NCI-H774 (cell line): ENCODE measurements at regions not wholly inside any gene's neighbourhood (a gene's known extent, or its start where the extent isn't known, plus 50 kb on each side); places are given as distances from the start of the nearest gene placed in this dataset.
"Not testable (repeated sequence)": the region's sequence is repeated elsewhere in the genome, so short reads cannot be mapped to it uniquely, and the experiment has no call there.

Source experiments
- DNase-seq: peaks from one replicate; lab custom pipeline; 2025; lab: John Stamatoyannopoulos, UW

DNA sequence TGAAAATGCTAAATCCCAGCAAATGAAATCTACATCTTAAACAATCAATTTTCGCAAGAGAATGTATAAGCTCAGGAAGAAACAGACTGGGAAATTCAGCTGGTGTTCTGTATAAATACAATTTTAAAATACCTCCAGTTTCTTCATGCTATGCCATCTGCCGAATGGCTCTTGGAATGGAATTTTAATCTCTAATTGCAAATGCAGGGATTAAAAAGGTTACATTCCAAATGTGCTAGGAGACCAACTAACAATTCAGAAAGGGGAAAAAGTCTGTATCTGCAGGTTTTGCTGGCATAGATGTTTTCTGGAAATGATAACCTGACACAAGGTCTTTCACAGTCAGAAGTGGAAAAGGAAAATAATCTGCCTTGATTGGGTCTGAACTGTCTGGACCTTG lies 379.7 kb downstream of the MAT2B start:
- DNase-seq, result no peak

DNA sequence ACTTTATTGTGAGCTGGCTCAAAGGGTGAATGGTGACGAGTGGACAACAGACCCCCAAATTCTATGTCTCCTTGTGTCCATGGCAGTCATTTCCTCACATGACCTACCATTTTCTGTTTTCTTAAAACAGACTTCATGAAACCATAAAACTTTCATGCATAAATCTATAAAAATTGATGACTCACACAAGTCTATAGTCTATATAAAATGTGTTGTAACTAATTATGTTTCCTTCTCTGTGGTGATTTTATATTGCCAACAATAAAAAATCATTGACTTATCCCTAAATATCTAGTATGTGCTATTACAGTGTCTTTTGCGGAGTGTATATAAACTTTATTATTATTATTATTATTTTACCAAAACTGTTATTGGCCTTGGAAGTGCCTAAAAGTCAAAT lies 382.4 kb downstream of the MAT2B start:
- DNase-seq, result no peak

DNA sequence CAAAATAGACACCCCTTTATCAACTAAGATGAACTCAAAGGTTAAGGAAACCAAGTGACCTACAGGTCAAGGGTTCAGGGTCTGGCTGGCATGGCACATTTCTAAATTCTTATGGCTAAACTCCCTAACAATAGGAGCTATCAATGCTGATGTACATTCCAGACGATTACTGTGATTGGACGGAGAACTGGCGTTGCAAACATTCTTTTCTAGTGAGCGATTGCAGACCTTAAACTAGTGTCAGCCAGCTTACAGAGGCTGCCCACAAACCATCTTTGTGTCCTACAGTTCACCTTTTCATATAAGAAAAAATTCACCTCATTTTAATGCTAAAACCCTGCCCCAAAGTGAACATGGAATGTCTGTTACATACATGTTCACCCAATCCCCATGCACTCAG lies 382.9 kb downstream of the MAT2B start:
- DNase-seq, result no peak

DNA sequence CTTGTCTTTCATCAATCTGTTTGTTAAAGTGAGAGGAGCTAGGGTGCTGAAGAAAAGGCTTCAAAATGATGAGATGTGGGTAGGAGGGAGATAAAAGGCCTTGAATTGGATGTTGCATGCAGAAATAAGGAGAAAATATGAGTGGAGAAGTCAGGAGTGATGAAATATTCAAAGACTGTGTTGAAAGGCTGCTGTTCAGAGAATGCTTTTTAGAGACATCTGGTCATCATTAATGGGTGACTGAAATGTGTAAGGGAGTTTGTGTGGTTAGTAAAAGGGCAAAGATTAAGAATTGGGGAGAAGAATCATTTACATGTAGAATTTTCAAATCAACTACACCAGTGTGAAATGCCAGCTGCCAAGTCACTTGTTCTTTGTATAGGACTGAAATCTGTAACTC lies 383.9 kb downstream of the MAT2B start:
- DNase-seq, result no peak

DNA sequence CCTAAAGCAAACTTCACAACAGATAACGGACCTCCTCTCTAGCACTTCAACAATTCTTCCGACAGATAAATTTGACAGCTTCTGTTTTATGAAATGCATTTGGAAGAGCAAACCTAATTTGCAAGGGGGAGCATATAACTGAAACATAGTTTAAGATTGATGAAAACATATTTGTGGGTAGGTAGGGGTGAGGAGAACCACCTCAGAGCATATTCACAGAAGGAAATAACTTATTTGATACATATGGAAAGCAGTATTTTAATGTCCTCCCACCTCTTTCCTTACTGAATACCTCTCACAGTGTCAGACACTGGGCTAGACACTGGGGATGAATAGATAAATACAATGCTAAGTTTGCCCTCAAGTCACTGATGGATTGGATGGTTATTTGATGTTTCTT lies 384.8 kb downstream of the MAT2B start:
- no peak for DNase-seq

DNA sequence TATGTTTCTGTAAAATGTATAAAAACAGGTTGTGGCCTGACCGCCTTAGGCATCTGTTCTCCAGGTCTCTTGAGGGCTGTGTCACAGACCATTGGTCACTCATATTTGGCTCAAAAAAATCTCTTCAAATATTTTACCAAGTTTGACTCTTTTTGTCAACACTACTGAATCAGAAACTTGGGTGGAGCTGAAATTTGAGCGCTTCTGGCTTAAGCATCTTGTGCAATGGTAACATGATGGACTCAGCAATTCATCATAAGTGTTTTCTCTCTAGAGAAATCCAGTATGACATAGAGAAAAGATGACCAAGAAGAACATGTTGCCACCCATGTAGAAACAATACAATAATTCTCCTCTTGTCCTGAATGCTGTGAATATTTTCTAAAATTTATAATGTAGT lies 387.9 kb downstream of the MAT2B start:
- DNase-seq, result no peak

DNA sequence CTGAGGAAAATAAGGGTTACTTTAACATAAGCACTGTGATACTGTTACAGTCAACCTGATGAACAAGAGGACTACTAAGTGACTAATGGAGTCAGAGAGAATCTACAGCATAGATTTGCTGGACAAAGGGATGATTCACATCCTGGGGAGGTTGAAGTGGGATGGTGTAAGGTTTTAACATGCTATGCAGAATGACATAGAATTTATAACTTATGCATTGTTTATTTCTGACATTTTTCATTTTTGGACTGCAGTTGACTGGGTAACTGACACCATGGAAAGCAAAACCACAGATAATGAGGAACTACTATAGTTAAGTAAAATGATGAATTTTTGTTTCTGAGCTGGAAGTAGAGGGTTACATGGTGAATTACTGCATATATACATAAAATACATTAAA lies 389.2 kb downstream of the MAT2B start:
- no peak for DNase-seq

DNA sequence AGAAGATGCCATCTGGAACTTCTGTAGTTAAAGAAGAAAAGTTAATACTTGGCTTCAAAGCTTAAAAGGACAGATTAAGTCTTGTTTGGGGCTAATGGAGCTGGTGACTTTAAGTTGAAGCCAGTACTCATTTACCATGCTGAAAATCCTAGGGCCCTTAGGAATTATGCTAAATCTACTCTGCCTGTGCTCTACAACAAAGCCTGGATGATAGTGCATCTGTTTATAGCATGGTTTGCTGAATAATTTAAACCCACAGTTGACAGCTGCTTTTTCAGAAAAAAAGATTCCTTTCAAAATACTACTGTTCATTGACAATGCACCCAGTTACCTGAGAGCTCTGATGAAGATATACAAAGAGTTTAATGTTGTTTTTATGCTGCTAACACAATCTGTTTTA lies 393.5 kb downstream of the MAT2B start:
- no peak for DNase-seq

DNA sequence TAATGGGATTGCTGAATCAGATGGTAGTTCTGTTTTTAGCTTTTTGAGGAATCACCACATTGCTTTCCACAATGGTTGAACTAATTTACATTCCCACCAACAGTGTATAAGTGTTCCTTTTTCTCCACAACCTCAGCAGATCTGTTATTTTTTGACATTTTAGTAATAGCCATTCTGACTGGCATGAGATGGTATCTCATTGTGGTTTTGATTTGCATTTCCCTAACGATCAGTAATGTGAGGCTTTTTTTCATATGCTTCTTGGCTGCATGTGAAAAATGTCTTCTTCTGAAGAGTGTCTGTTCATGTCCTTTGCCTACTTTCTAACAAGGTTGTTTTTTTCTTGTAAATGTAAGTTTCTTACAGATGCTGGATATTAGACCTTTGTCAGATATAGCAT lies 402.4 kb downstream of the MAT2B start:
- not testable (repeated sequence) for DNase-seq

DNA sequence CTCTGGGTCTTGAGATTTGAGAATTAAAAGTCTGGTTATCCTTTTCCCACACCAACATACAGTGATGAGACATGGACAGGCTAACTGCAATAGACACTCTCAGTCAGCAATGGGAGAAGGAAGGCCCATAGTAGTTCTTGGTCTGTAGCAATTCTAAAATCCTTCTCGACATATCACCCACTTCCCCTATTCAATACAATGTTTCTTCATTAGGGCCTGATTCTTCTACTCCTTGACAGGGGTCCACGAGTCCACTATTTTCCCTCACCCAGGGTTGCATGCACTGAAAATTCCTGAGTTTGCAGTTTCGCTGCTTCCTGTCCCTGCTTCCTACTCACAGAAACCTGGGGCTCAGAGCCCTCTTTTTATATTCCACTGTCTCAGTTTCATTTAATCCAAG lies 402.8 kb downstream of the MAT2B start:
- DNase-seq, result no peak

DNA sequence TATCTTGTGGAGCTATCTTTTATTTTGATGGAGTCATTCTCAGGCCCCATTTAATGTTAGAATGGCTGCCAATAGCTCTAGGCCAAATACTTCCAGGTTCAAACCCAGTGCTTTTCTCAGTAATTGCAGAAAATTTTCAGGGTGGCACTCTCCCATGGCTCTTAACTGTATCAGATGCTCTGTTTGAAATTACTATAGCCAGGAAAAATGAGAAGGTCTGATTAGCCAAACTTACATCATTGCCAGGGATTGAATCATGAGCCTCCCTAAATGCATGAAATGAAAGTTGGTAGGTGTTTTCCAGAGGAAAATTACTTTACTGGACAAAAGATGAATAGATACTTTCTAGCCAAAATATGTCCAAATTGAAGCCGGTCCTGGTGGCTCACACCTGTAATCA lies 404.8 kb downstream of the MAT2B start:
- DNase-seq, result no peak

DNA sequence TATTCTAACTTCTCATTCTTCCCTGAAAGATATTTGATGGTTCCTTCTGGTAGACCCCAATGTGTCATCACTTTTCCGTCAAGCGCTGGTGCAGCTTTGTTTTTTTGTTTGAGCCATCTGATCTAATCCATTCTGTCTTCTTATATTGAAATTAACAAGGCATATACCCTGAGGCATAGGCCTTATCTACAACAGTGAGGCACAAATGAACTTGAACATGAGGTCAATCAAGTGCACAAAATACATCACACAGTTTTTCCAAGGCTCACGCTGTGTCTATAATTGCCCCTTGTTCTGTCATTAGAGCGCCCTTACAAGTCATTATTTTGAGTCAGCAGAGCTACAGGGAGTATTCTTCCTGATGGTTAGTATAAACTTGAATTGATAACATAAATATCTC lies 406.6 kb downstream of the MAT2B start:
- DNase-seq, result no peak

DNA sequence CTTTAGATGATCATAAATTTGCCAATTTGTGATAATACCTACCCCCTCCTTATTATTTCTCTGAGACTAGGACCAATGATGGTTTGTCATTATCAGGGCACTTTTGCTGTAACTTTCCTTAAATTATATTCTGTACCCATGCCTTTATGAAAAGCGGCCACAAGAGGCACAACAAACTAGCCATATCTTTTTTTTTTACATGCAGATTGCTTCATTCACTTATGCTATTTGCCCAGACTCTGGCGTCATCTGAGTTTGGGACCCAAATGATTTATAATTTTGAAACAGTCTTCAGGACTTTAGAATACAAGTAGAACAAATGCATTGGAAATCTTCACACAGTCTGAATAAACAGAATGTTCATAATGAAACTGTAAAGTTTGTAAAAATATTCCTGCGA lies 408.1 kb downstream of the MAT2B start:
- no peak for DNase-seq

DNA sequence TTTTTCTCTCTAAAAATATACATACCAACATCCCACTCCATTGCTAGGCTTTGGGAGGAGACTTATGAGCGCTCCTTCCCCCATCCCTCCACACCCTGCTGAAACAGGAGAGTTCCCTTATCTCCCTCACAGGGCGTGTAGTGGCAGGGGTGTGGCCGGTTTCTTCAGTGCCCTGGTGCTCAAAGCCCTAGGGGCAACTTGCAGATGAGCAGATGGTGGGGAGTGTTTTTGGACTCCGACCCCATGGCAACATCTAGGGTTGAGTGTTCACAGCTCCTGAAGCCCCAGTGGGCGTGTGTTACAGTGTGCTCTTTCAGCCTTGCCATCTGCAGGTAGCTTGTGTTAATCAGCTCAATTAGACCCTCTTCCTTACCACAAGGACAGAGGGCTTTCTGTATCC lies 409.5 kb downstream of the MAT2B start:
- no peak for DNase-seq

DNA sequence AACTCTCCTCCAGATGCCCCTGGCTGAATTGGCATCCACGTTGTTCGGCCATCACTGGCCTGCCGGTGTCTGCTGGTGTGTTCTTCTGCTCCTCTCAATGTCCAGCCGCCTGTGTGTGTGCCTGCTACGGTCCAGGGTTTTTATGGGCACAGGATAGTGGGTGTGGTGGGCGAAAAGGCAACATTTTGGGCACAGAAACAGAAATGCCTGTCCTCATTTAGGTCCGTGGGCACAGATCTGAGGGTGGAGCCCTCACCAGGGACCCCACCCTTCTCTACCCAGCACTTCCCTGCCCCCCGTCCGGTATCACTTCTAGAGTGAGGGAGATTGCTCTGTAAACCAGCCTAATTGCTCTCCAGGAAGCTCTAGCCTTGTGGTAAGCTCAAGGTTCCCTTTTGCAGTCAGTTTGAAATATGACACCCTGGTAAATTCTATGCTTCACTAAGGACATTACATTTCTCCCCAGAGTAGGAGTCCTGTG lies 410.1 kb downstream of the MAT2B start:
- DNase-seq, result no peak

DNA sequence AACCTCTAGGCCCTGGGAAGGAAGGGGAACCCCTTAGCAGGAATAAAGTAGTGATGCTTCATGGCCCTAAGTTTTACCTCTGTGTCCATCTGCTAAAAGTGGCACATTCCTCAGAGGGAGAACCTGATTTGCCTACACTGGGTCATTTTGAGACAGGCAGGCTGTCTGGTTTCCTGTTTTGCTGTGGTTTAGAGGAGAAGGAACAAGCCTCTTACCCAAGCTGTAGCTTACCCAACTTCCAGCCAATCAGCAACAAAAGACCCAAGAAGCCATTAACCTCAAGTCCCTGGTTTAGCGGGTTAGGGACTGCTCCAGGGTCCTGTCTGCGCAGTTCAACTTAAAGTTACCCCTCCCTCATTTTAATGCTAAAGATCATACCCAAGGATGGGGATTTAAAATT lies 411.0 kb downstream of the MAT2B start:
- DNase-seq, result no peak

DNA sequence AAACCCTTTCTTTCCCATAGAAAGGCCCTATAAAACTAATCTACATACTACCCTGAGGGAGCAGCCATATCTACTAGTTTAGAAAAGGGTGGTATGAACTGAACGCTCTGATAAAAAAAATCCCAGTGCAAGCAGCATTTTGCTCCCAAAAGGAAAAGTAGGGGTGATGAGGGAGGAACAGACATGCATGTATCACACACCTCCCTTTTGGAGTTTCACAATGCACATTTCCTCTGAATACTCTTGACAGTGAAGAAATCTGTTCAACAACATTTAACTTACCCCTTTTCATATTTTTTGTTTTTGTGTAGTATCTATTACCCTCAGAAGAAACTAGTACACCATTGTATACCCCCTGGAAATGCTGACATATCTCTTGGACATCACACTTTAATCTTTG lies 411.4 kb downstream of the MAT2B start:
- no peak for DNase-seq

DNA sequence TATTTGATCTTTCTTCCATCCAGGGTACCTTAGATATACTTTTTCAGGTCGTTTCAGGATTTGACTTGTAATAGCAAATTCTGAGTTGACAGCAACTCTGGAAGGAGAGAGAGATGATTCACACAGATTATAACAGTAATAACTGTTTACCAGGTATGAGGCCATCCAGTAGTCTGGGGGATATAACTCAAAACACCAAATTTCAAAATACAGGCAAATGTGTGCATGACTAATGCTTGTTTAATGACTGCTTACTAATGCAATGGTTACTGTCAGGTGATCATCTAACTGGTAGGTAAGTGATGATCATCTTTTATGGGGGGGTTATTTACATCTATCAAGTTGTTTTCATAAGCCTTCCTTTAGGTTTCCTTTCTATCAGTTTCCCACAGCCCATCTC lies 412.3 kb downstream of the MAT2B start:
- no peak for DNase-seq

DNA sequence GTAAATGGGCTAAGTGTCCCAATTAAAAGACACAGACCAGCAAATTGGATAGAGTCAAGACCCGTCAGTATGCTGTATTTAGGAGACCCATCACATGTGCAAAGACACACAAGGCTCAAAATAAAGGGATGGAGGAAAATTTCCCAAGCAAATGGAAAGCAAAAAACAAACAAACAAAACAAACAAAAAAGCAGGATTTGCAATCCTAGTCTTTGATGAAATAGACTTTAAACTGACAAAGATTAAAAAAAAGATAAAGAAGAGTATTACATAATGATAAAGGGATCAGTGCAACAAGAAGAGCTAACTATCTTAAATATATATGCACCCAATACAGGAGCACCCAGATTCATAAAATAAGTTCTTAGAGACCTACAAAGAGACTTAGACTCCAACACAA lies 429.6 kb downstream of the MAT2B start:
- DNase-seq, result not testable (repeated sequence)

DNA sequence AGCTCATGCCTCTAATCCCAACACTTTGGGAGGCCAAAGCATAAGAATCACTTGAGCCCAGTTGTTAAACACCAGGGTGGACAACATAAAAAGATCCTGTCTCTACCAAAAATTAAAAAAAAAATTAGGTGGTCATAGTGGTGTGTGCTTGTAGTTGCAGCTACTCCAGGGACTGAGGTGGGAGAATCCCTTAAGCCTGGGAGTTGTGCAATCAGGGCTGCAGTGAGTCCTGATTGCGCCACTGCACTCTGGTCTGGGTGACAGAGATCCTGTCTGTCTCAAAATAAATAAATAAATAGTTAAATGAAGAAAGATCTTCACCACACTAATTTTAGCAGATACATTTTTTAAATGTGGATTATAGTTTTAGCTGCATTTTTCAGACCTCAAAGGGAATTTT lies 433.2 kb downstream of the MAT2B start:
- DNase-seq, result no peak

DNA sequence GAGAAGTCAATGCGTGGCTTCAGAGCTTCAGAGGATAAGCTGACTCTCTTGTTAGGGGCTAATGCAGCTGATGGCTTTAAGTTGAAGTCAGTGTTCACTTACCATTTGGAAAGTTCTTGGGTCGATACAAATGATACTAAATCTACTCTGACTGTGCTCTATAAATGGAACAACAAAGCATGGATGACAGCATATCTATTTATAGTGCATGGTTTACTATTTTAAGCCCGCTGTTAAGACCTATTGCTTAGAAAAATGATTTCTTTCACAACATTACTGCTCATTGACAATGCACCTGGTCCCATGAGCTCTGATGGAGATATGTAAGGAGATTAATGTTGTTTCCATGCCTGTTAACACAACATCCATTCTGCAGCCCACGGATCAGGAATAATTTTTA lies 435.7 kb downstream of the MAT2B start:
- DNase-seq, result no peak

DNA sequence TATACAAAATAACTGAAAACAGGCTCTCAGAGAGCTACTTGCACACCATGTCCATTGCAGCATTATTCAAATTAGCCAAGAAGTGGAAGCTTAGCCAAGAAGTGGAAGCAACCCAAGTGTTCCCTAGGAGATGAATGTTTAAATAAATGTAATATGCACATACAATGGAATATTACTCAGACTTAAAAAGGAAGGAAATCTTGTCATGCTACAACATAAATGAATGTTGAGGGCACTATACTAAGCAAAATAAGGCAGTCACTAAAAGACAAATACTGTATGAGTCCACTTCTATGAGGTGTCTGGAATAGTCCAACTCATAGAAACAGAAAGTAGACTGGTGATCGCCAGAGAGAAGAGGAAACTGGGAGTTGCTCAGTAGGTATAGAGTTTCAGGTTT lies 438.1 kb downstream of the MAT2B start:
- no peak for DNase-seq

DNA sequence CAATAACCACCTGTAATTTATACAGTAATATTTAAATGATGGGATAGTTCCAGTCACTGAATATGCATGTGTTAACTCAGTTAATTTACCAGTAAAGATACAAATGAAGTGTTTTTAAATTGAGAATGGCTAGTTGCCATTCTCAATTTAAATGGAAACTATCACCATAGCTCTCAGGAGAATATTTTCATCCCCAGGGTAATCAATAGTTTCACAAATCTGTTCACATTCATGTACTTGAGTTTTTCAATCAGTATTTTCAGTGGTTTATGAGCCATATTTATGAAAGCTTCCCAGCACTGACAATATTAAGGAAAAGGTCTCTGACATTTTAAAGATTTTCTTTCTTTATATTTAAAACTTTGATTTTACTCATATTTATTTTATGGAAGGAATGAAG lies 439.3 kb downstream of the MAT2B start:
- no peak for DNase-seq

DNA sequence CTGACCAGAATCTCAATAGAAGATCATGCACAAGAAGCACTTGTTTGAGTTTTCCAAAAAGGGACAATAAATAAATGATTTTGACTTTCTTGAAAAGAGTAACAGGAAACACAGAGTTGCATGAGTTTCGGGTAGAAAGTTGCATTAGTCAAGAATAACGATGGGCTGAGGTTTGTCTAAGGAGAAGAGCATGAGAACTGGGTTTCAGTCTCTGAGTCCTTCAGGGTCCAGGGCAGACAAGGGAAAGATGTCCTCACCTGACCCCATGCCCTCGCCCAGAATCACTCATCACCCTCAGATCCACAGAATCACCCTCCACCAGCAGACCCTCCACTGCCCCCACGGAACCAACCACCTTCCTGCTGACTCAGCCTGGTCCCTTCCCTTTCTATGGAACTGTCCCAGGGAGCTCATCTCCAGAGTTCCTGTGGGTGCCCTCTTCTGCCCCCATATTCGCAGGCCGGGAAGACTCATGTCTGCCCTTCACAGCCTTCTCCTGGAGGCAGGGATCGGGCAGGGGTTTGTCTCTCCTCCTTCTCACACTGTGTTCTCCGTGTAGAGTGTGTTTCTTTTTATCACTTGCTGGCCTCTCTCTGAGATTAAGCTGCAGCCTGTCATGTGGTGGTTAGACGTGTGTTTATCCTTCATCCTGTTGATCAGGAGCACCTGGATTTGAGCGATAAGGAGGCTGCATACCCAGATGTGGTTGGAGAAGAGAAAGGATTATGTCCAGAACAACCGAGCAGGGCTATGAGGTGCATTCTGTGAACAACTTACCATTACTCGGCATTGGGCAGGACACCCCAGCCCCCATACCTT lies 442.6 kb downstream of the MAT2B start:
- no peak for DNase-seq
